ENCODE measurements at regions not wholly inside any gene's neighbourhood (a gene's known extent, or its start where the extent isn't known, plus 50 kb on each side); places are given as distances from the start of the nearest gene placed in this dataset.

- no TSS peak for BruUV-seq (replicated peaks)
- Histone ChIP-seq H3K4me1 (ENCODE audit: control insufficient read depth, extremely low read depth, insufficient read depth, low read length) (no peaks in the 10 kb centered on the region), H3K9me3 (replicated peaks; ENCODE audit: control insufficient read depth, insufficient read depth, low read length) (no peaks in the 10 kb centered on the region), H3K27ac (ENCODE audit: insufficient read depth, low read depth, low read length) (no peak overlapping the region), H3K36me3 (ENCODE audit: control insufficient read depth in 2 of 2, extremely low read depth in 1 of 2, insufficient read depth in 2 of 2, low read length in 2 of 2) (no peaks in the 10 kb centered on the region), H3K4me2 (ENCODE audit: insufficient read depth, low read length) (no peak overlapping the region), H4K20me1 (replicated peaks; ENCODE audit: control insufficient read depth, extremely low read depth, insufficient read depth, low read length) (no peaks in the 10 kb centered on the region), H3K4me3 (replicated peaks in 1 of 3; ENCODE audit: insufficient read depth in 1 of 3, low read depth in 1 of 3, low read length in 3 of 3) (no peak overlapping the region), H2AFZ (ENCODE audit: low read depth, low read length) (no peak overlapping the region), H3K9ac (replicated peaks; ENCODE audit: extremely low read depth, insufficient read depth, low read length) (no peak overlapping the region), H3K9me1 (replicated peaks; ENCODE audit: control insufficient read depth, extremely low read depth, insufficient read depth, low read length) (no peaks in the 10 kb centered on the region), H3K79me2 (ENCODE audit: control insufficient read depth, insufficient read depth, low read length) (no peaks in the 10 kb centered on the region), H3K27me3 (ENCODE audit: control insufficient read depth in 2 of 2, insufficient read depth in 2 of 2, low read length in 2 of 2) (peaks cover 0 to 4% of the 10 kb centered on the region in 2 experiments)
- DNase-seq (ENCODE audit: low read depth, low spot score), result no peak
- CTCF ChIA-PET, result interaction anchor here (0.9 to 1.4 kb wide), 2 partner anchors 10 to 36 kb away, joined by 3 read pairs; no protein-coding TSS in a partner anchor
- dilution Hi-C loops (cut with MboI; ENCODE audit: extremely low pct_ligation_motif_present, low sequenced_read_pairs), result no loop called here
- POLR2A ChIA-PET, result no interaction called here
- no peak for FAIRE-seq
- intact Hi-C loops (cut with micrococcal nuclease), result no loop called here
- TF ChIP-seq MYC (IDR thresholded peaks at IDR 0.05; ENCODE audit: low read depth, low read length) (no peak), MAX (IDR thresholded peaks at IDR 0.05; ENCODE audit: insufficient read depth, insufficient read length) (no peak), POLR2AphosphoS5 (IDR thresholded peaks at IDR 0.05; ENCODE audit: insufficient read depth, low read depth, low read length) (no peak), EZH2 (IDR thresholded peaks at IDR 0.05; ENCODE audit: borderline replicate concordance, low read depth, low read length, severe bottlenecking) (no peak), JUN (IDR thresholded peaks at IDR 0.05; ENCODE audit: borderline replicate concordance, insufficient read depth, insufficient read length, low read depth) (no peak), FOS (IDR thresholded peaks at IDR 0.05; ENCODE audit: borderline replicate concordance, insufficient read depth, low read length) (no peak), GATA2 (IDR thresholded peaks at IDR 0.05; ENCODE audit: insufficient read depth, insufficient read length, low read depth, low read length) (no peak), POLR2A (IDR thresholded peaks at IDR 0.05; ENCODE audit: low read depth, low read length) (no peak), CTCF (IDR thresholded peaks at IDR 0.05; ENCODE audit: extremely low read depth in 1 of 2, insufficient read depth in 1 of 2, low read depth in 1 of 2, low read length in 2 of 2) (no peak)
Measured at GRCh38 chr5:14967166-14967565, 95.6 kb upstream of the ANKH start.

Measured in endothelial cell of umbilical vein (primary cell).